ENCODE measurements at regions not wholly inside any gene's neighbourhood (a gene's known extent, or its start where the extent isn't known, plus 50 kb on each side); places are given as distances from the start of the nearest gene placed in this dataset.

GRCh38 chr1:164308101-164308500 is 250.9 kb upstream of the PBX1 start:
- in situ Hi-C loops (cut with HindIII; ENCODE audit: low sequenced_read_pairs), result no loop called here
- no peak for TF ChIP-seq CTCF (IDR thresholded peaks at IDR 0.05; ENCODE audit: low read depth, low read length, missing control alignments)
- no peak overlapping the region for H3K4me3 ChIP-seq (ENCODE audit: low read depth, low read length)
- no peak for DNase-seq (ENCODE audit: low read depth)

- no peak for TF ChIP-seq CTCF (IDR thresholded peaks at IDR 0.05; ENCODE audit: low read depth, low read length, missing control alignments)
- in situ Hi-C loops (cut with HindIII; ENCODE audit: low sequenced_read_pairs), result no loop called here
- H3K4me3 ChIP-seq (ENCODE audit: low read depth, low read length), result no peak overlapping the region
- DNase-seq (ENCODE audit: low read depth), result peak; percentile 23
These were observed 248.8 kb upstream of the PBX1 start for GRCh38 chr1:164310166-164310565.

- no peak overlapping the region for H3K4me3 ChIP-seq (ENCODE audit: low read depth, low read length)
- DNase-seq (ENCODE audit: low read depth), result peak; percentile 12
- in situ Hi-C loops (cut with HindIII; ENCODE audit: low sequenced_read_pairs), result no loop called here
- TF ChIP-seq CTCF (IDR thresholded peaks at IDR 0.05; ENCODE audit: low read depth, low read length, missing control alignments), result no peak
These were observed 247.6 kb upstream of the PBX1 start for GRCh38 chr1:164311377-164311776.

GRCh38 chr1:164320790-164321731 is 237.9 kb upstream of the PBX1 start:
- in situ Hi-C loops (cut with HindIII; ENCODE audit: low sequenced_read_pairs), result no loop called here
- no peak for TF ChIP-seq CTCF (IDR thresholded peaks at IDR 0.05; ENCODE audit: low read depth, low read length, missing control alignments)
- DNase-seq (ENCODE audit: low read depth), result peak; percentile 11
- H3K4me3 ChIP-seq (ENCODE audit: low read depth, low read length), result peak overlapping the region; percentile 36

GRCh38 chr1:164325786-164326185 is 233.2 kb upstream of the PBX1 start:
- DNase-seq (ENCODE audit: low read depth), result no peak
- in situ Hi-C loops (cut with HindIII; ENCODE audit: low sequenced_read_pairs), result no loop called here
- TF ChIP-seq CTCF (IDR thresholded peaks at IDR 0.05; ENCODE audit: low read depth, low read length, missing control alignments), result no peak
- H3K4me3 ChIP-seq (ENCODE audit: low read depth, low read length), result no peak overlapping the region

GRCh38 chr1:164333387-164333786 is 225.6 kb upstream of the PBX1 start:
- DNase-seq (ENCODE audit: low read depth), result no peak
- no peak overlapping the region for H3K4me3 ChIP-seq (ENCODE audit: low read depth, low read length)
- TF ChIP-seq CTCF (IDR thresholded peaks at IDR 0.05; ENCODE audit: low read depth, low read length, missing control alignments), result no peak
- in situ Hi-C loops (cut with HindIII; ENCODE audit: low sequenced_read_pairs), result no loop called here

All from astrocyte of the cerebellum (primary cell).